HCT116 (cell line): ENCODE measurements at regions not wholly inside any gene's neighbourhood (a gene's known extent, or its start where the extent isn't known, plus 50 kb on each side); places are given as distances from the start of the nearest gene placed in this dataset.

Experiments
- ATAC-seq: fragments of 200-7000 bp; cut with Tn5 transposase; 2 replicates; pipeline ENCODE4 v1.9.1; 2020; ENCODE audit warnings: mild to moderate bottlenecking, moderate library complexity
- BruUV-seq: library from RNA; stranded (reverse); fragments of 400-500 nt; replicated peaks from 2 replicates; lab custom pipeline; 2021; lab: Mats Ljungman, UMichigan
- CTCF ChIA-PET: fragments of 300-600 bp; sonication (Branson Sonifier 250); formaldehyde crosslinking; loops from one replicate; lab custom pipeline; 2021; ENCODE audit warnings: antibody characterized with exemption; lab: Charles Lee
- POLR2A ChIA-PET: fragments of 300-600, 350-600 bp; sonication (Branson Sonifier 250); formaldehyde crosslinking; loops from one replicate; lab custom pipeline; 2021; ENCODE audit warnings: antibody characterized with exemption; lab: Charles Lee
- RAD21 ChIA-PET, 2 experiments: fragments of 300-600 bp; sonication (Branson Sonifier 250); formaldehyde crosslinking; loops; one replicate each; lab custom pipeline; 2023; ENCODE audit warnings: low total read pairs in 2 of 2; ENCODE audit not compliant: uncharacterized antibody in 2 of 2, unreplicated experiment in 2 of 2, low non-redundant PET in 1 of 2; lab: Charles Lee
- DNase-seq: peaks from one replicate; pipeline ENCODE4 v3.0.0-alpha.2; 2010; ENCODE audit warnings: low read depth, low spot score
- H2AFZ ChIP-seq: fragments of 200-600 bp; shearing (Covaris generic), sonication (generic); 2 replicates; pipeline ENCODE4 v1.6.1; 2017; ENCODE audit warnings: low read depth, mixed run types, mixed read lengths, antibody characterized with exemption, low read length; ENCODE audit not compliant: poor library complexity, severe bottlenecking
- H3K27ac ChIP-seq: 2 replicates; pipeline ENCODE4 v1.5.1; 2012; ENCODE audit warnings: low read depth, low read length
- H3K27me3 ChIP-seq: fragments of 200-600 bp; sonication (generic); 2 replicates; pipeline ENCODE4 v1.6.1; 2016; ENCODE audit warnings: mixed run types, low read length, mixed read lengths; ENCODE audit not compliant: insufficient read depth
- H3K36me3 ChIP-seq, 2 experiments: fragments of 200-500 bp in 1 of 2; fragments of 200-600 bp in 1 of 2; sonication (Bioruptor generic) in 1 of 2; sonication (generic) in 1 of 2; 2 replicates each; pipeline versions ENCODE4 v1.5.1 to v1.6.1; 2014 to 2016; ENCODE audit warnings: low read length in 2 of 2, inconsistent platforms in 1 of 2, mixed read lengths in 1 of 2, mixed run types in 1 of 2; ENCODE audit not compliant: insufficient read depth in 2 of 2, control insufficient read depth in 1 of 2
- H3K4me1 ChIP-seq, 2 experiments: fragments of 200-600 bp in 1 of 2; sonication (generic) in 1 of 2; 2 replicates each; pipeline versions ENCODE4 v1.5.1 to v1.6.1; 2012 to 2017; ENCODE audit warnings: low read length in 2 of 2, inconsistent platforms in 1 of 2, mild to moderate bottlenecking in 1 of 2, mixed read lengths in 1 of 2, mixed run types in 1 of 2, moderate library complexity in 1 of 2; ENCODE audit not compliant: insufficient read depth in 2 of 2, control insufficient read depth in 1 of 2
- H3K4me2 ChIP-seq: fragments of 200-600 bp; sonication (generic); 2 replicates; pipeline ENCODE4 v1.6.1; 2017; ENCODE audit warnings: mixed run types, low read length, mixed read lengths
- H3K4me3 ChIP-seq, 2 experiments: fragments of 200-600 bp in 1 of 2; sonication (generic) in 1 of 2; replicated peaks in 1 of 2; 2 replicates each; pipeline ENCODE4 v1.5.1; 2011 to 2016; ENCODE audit warnings: low read length in 2 of 2, control low read depth in 1 of 2, low read depth in 1 of 2, mild to moderate bottlenecking in 1 of 2, mixed read lengths in 1 of 2, mixed run types in 1 of 2
- H3K79me2 ChIP-seq: fragments of 200-600 bp; sonication (generic); 2 replicates; pipeline ENCODE4 v1.6.1; 2017; ENCODE audit warnings: mild to moderate bottlenecking, mixed run types, low read length, moderate library complexity, mixed read lengths; ENCODE audit not compliant: insufficient read depth
- H3K9ac ChIP-seq: fragments of 200-600 bp; sonication (generic); 2 replicates; pipeline ENCODE4 v1.6.1; 2016; ENCODE audit warnings: low read length, mixed read lengths
- H3K9me2 ChIP-seq: fragments of 200-600 bp; sonication (generic), shearing (Covaris generic); 2 replicates; pipeline ENCODE4 v1.6.1; 2017; ENCODE audit warnings: mixed run types, mild to moderate bottlenecking, moderate library complexity; ENCODE audit not compliant: insufficient read depth
- H3K9me3 ChIP-seq, 2 experiments: fragments of 200-500 bp in 1 of 2; fragments of 200-600 bp in 1 of 2; sonication (Bioruptor generic) in 1 of 2; sonication (generic) in 1 of 2; 2 replicates each; pipeline ENCODE4 v1.6.1; 2014 to 2017; ENCODE audit warnings: low read length in 2 of 2, mixed read lengths in 2 of 2, inconsistent platforms in 1 of 2, low read depth in 1 of 2, mild to moderate bottlenecking in 1 of 2, mixed run types in 1 of 2, moderate library complexity in 1 of 2; ENCODE audit not compliant: control insufficient read depth in 1 of 2, insufficient read depth in 1 of 2
- H4K20me1 ChIP-seq: fragments of 200-600 bp; sonication (generic), shearing (Covaris generic); 2 replicates; pipeline ENCODE4 v1.6.1; 2017; ENCODE audit warnings: mixed run types, mild to moderate bottlenecking, moderate library complexity; ENCODE audit not compliant: insufficient read depth
- ATF3 ChIP-seq: IDR thresholded peaks from 2 replicates; pipeline ENCODE4 v1.6.1; 2012
- EGR1 ChIP-seq: IDR thresholded peaks from 2 replicates; pipeline ENCODE4 v1.6.1; 2012; ENCODE audit warnings: low read depth
- EZH2phosphoT487 ChIP-seq: fragments of 200-600 bp; IDR thresholded peaks from 2 replicates; pipeline ENCODE4 v1.6.1; 2018; ENCODE audit warnings: antibody characterized with exemption, borderline replicate concordance
- FOSL1 ChIP-seq: IDR thresholded peaks from 2 replicates; pipeline ENCODE4 v1.6.1; 2012; ENCODE audit warnings: low read depth
- POLR2A ChIP-seq: IDR thresholded peaks from 2 replicates; pipeline ENCODE4 v1.7.0; 2011; ENCODE audit warnings: borderline replicate concordance; ENCODE audit not compliant: insufficient read depth, insufficient read length; ENCODE audit errors: extremely low read depth
- POLR2AphosphoS5 ChIP-seq: IDR thresholded peaks from 2 replicates; pipeline ENCODE4 v1.6.1; 2011; ENCODE audit warnings: mild to moderate bottlenecking, low read depth, low read length, moderate library complexity
- SIN3A ChIP-seq: IDR thresholded peaks from 2 replicates; pipeline ENCODE4 v1.6.1; 2012; ENCODE audit warnings: low read depth
- TCF7L2 ChIP-seq: IDR thresholded peaks from 2 replicates; pipeline ENCODE4 v1.7.0; 2011; ENCODE audit warnings: borderline replicate concordance, inconsistent platforms; ENCODE audit not compliant: insufficient read depth, insufficient read length; ENCODE audit errors: extremely low read depth
- ZFX ChIP-seq: fragments of 450-650 bp; IDR thresholded peaks from 2 replicates; pipeline ENCODE4 v1.6.1; 2017
- ZNF274 ChIP-seq: fragments of 200-500 bp; sonication (Bioruptor generic); IDR thresholded peaks from 2 replicates; pipeline ENCODE4 v1.6.1; 2014; ENCODE audit warnings: mild to moderate bottlenecking, low read depth, low read length, inconsistent platforms
- intact Hi-C: fragments of 100-400 bp; cut with micrococcal nuclease; formaldehyde crosslinking; loops from 2 replicates; pipeline ENCODE4 v1.10.0; 2022
- TF ChIP-seq, protein P1 (sequence below), 3 experiments: fragments of 200-600 bp in 1 of 3; sonication (generic) in 1 of 3; IDR thresholded peaks in 2 of 3; conservative IDR thresholded peaks in 1 of 3; 2 replicates each; pipeline ENCODE4 v1.5.1; 2012 to 2017; ENCODE audit warnings: low read depth in 2 of 3, low read length in 2 of 3, antibody characterized with exemption in 1 of 3, borderline replicate concordance in 1 of 3, control low read depth in 1 of 3, mild to moderate bottlenecking in 1 of 3, mixed read lengths in 1 of 3, mixed run types in 1 of 3, moderate library complexity in 1 of 3; ENCODE audit not compliant: insufficient read depth in 1 of 3

DNA sequence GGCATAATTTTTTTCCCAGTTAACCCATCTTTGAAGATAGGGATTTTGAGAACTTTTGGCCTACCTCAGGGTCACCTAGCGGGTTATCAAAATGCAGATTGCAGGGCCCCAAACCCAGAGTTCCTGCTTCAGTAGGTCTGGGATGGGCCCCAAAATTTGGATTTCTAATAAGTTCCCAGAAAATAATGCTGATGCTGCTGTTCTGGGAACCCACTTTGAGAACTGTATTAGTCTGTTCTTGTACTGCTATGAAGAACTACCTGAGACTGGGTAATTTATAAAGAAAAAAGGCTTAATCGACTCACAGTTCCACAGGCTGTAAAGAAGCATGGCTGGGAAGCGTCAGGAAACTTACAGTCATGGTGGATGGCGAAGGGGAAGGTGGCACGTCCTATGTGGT is 182.2 kb upstream of the DMRT1 start:
- TF ChIP-seq ZNF274 (no peak), POLR2A (no peak), POLR2AphosphoS5 (no peak), EZH2phosphoT487 (no peak), FOSL1 (no peak), SIN3A (no peak), ZFX (no peak), TCF7L2 (no peak), EGR1 (no peak), ATF3 (no peak)
- TF ChIP-seq, protein P1, sequence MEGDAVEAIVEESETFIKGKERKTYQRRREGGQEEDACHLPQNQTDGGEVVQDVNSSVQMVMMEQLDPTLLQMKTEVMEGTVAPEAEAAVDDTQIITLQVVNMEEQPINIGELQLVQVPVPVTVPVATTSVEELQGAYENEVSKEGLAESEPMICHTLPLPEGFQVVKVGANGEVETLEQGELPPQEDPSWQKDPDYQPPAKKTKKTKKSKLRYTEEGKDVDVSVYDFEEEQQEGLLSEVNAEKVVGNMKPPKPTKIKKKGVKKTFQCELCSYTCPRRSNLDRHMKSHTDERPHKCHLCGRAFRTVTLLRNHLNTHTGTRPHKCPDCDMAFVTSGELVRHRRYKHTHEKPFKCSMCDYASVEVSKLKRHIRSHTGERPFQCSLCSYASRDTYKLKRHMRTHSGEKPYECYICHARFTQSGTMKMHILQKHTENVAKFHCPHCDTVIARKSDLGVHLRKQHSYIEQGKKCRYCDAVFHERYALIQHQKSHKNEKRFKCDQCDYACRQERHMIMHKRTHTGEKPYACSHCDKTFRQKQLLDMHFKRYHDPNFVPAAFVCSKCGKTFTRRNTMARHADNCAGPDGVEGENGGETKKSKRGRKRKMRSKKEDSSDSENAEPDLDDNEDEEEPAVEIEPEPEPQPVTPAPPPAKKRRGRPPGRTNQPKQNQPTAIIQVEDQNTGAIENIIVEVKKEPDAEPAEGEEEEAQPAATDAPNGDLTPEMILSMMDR (IDR thresholded peaks at IDR 0.05 in 2 of 3, conservative IDR thresholded peaks at IDR 0.05 in 1 of 3; ENCODE audit: borderline replicate concordance in 1 of 3, insufficient read depth in 1 of 3, low read depth in 2 of 3, low read length in 2 of 3): no peak
- H3K9me2 ChIP-seq: no peaks in the 10 kb centered on the region
- H3K4me1 ChIP-seq: no peaks in the 10 kb centered on the region
- H3K9me3 ChIP-seq: no peaks in the 10 kb centered on the region
- H3K36me3 ChIP-seq: no peaks in the 10 kb centered on the region
- intact Hi-C loops: no loop called here
- no peak for DNase-seq
- CTCF ChIA-PET: no interaction called here
- RAD21 ChIA-PET: no interaction called here
- no TSS peak for BruUV-seq
- H3K4me3 ChIP-seq: no peak overlapping the region
- H4K20me1 ChIP-seq: no peaks in the 10 kb centered on the region
- no peak overlapping the region for H3K4me2 ChIP-seq
- H3K79me2 ChIP-seq: no peaks in the 10 kb centered on the region
- POLR2A ChIA-PET: no interaction called here
- no peak overlapping the region for H3K9ac ChIP-seq
- no peak overlapping the region for H3K27ac ChIP-seq
- H3K27me3 ChIP-seq: no peaks in the 10 kb centered on the region
- no peak overlapping the region for H2AFZ ChIP-seq
- no peak for ATAC-seq
